BJ (cell line): ENCODE measurements at regions not wholly inside any gene's neighbourhood (a gene's known extent, or its start where the extent isn't known, plus 50 kb on each side); places are given as distances from the start of the nearest gene placed in this dataset.

Source experiments
- CTCF ChIA-PET: fragments of 350-600 bp; formaldehyde crosslinking; extraction: SDS; loops from one replicate; lab custom pipeline; 2021; ENCODE audit warnings: antibody characterized with exemption, inconsistent platforms; lab: Yijun Ruan, JAX
- POLR2A ChIA-PET: fragments of 300-600 bp; sonication (Branson Sonifier 250); formaldehyde crosslinking; extraction: SDS; loops from one replicate; lab custom pipeline; 2021; ENCODE audit warnings: antibody characterized with exemption; lab: Charles Lee
- DNase-seq: peaks from one replicate; pipeline ENCODE4 v3.0.0-alpha.2; 2011; ENCODE audit warnings: low read depth
- H3K27me3 ChIP-seq: 2 replicates; pipeline ENCODE4 v1.6.0; 2011; ENCODE audit warnings: low read length; ENCODE audit not compliant: control insufficient read depth, insufficient read depth
- H3K36me3 ChIP-seq: 2 replicates; pipeline ENCODE4 v1.5.1; 2011; ENCODE audit warnings: low read length; ENCODE audit not compliant: control insufficient read depth, insufficient read depth
- H3K4me3 ChIP-seq: 2 replicates; pipeline ENCODE4 v1.5.1; 2011; ENCODE audit warnings: low read depth, mild to moderate bottlenecking, control low read depth, low read length
- TF ChIP-seq, protein P1 (sequence below): IDR thresholded peaks from 2 replicates; pipeline ENCODE4 v1.5.1; 2011; ENCODE audit warnings: low read depth, mild to moderate bottlenecking, control low read depth, inconsistent platforms, low read length, moderate library complexity; ENCODE audit not compliant: insufficient read depth

DNA sequence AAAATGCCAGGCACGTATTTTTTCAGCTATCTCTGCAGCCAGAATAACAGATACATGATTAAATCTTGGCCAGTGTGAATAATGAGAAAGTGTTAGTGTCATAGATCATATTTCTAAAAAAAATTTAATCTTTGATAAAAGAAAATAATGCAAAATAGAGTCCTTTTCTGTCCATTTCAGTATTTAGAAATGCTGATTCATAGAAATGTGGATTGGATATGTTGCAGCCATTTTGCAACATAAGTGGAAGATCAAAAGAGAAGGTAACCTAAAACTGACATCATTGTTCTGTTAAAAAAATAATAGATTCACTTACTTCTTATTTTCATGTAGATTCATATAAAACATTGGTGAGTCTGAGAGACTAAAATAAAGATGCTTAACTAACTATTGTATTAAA, 1010.3 kb downstream of the LRFN5 start:
- Histone ChIP-seq H3K36me3 (no peaks in the 10 kb centered on the region), H3K27me3 (no peaks in the 10 kb centered on the region), H3K4me3 (no peak overlapping the region)
- TF ChIP-seq, protein P1, sequence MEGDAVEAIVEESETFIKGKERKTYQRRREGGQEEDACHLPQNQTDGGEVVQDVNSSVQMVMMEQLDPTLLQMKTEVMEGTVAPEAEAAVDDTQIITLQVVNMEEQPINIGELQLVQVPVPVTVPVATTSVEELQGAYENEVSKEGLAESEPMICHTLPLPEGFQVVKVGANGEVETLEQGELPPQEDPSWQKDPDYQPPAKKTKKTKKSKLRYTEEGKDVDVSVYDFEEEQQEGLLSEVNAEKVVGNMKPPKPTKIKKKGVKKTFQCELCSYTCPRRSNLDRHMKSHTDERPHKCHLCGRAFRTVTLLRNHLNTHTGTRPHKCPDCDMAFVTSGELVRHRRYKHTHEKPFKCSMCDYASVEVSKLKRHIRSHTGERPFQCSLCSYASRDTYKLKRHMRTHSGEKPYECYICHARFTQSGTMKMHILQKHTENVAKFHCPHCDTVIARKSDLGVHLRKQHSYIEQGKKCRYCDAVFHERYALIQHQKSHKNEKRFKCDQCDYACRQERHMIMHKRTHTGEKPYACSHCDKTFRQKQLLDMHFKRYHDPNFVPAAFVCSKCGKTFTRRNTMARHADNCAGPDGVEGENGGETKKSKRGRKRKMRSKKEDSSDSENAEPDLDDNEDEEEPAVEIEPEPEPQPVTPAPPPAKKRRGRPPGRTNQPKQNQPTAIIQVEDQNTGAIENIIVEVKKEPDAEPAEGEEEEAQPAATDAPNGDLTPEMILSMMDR = no peak
- ChIA-PET POLR2A (no interaction called here), CTCF (no interaction called here)
- no peak for DNase-seq

DNA sequence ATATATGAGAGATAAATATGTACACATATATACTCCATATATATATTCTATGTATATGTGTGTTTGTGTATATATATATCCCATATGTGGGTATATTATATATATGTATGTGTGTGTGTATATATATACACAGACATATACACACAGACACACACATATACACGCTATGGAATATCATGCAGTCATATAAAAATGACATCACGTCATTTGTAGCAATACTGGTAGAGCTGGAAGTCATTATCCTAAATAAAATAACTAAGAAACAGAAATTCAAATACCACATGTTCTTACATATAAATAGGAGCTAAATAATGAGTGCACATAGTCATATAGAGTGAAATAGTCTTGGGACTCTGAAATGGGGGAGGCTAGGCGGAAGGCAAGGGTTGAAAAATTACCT, 1000.2 kb downstream of the LRFN5 start:
- Histone ChIP-seq H3K4me3 (no peak overlapping the region), H3K36me3 (no peaks in the 10 kb centered on the region), H3K27me3 (no peaks in the 10 kb centered on the region)
- TF ChIP-seq, protein P1 = no peak
- no peak for DNase-seq
- ChIA-PET CTCF (interaction anchor here (0.7 kb wide), 1 partner anchor 1530 kb away, joined by 3 read pairs; no protein-coding TSS in a partner anchor), POLR2A (no interaction called here)

DNA sequence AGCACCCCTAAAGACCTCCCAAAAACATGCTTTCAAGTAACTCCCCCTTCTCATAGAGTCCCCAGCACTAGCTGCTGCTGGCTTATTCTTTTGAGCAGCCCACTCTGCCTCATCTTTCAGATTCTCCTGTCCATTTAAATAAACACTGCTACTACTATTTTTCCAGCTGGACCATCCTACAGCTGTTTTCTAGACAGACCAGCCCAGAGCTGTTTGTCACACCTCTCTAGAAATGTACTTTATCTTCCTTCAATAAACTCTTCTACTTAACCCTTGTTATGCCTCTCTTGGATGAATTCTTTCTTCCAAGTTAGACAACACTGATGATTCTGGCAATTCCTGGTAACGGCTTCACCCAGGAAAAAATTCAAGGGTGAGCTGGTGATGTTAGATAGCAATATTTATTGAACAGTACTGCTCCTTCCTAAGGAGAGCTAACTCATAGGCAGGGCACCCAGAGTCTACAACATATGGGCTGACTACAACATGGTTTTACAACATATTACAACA, 995.7 kb downstream of the LRFN5 start:
- Histone ChIP-seq H3K36me3 (no peaks in the 10 kb centered on the region), H3K27me3 (no peaks in the 10 kb centered on the region), H3K4me3 (no peak overlapping the region)
- ChIA-PET POLR2A (no interaction called here), CTCF (no interaction called here)
- TF ChIP-seq, protein P1 = no peak
- no peak for DNase-seq

DNA sequence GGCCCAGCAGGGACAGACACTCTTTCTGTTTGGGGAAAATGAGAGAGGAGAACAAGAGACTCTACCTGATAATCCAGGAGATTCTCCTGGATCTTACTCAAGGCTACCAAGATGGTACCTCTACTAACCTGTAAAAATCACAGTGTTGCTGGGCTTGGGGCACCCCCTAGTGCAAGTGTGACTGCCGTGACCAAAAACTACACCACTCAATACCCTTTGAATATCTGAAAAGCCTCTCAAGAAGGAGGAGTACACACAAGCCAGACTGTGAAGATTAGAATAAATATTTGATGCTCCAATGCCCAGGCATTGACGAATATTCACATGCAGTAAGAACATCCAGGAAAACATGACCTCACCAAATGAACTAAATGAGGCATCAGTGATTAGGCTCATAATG, 965.4 kb downstream of the LRFN5 start:
- POLR2A ChIA-PET = no interaction called here
- no peaks in the 10 kb centered on the region for H3K36me3 ChIP-seq
- CTCF ChIA-PET = no interaction called here
- H3K27me3 ChIP-seq = no peaks in the 10 kb centered on the region
- TF ChIP-seq, protein P1 = no peak
- no peak overlapping the region for H3K4me3 ChIP-seq
- DNase-seq = no peak

DNA sequence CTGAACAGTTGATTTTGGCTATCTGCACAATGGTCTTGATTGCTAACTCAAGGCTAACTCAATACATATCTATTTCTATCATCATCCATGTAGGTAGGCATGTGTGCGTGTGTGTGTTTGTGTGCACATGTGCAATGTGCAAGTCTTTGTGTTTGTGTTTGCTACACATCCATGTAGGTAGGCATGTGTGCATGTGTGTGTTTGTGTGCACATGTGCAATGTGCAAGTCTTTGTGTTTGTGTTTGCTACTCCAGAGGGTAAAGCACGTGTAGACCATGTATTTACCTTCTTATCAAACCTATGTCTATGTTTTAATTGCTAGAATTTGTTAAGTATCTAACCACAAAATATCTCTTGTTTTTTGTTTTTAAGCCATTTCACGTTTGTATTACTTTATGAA, 962.6 kb downstream of the LRFN5 start:
- POLR2A ChIA-PET = no interaction called here
- TF ChIP-seq, protein P1 = no peak
- no peaks in the 10 kb centered on the region for H3K27me3 ChIP-seq
- CTCF ChIA-PET = no interaction called here
- no peaks in the 10 kb centered on the region for H3K36me3 ChIP-seq
- no peak overlapping the region for H3K4me3 ChIP-seq
- no peak for DNase-seq
